CD8-positive, alpha-beta memory T cell (primary cell): ENCODE measurements at regions not wholly inside any gene's neighbourhood (a gene's known extent, or its start where the extent isn't known, plus 50 kb on each side); places are given as distances from the start of the nearest gene placed in this dataset.

ENCODE experiments used
- CTCF ChIA-PET: fragments of 350-600 bp; sonication (Branson Sonifier 250); formaldehyde crosslinking; loops from one replicate; lab custom pipeline; 2021; ENCODE audit warnings: antibody characterized with exemption; lab: Charles Lee
- POLR2A ChIA-PET: fragments of 350-600 bp; sonication (Branson Sonifier 250); formaldehyde crosslinking; loops from one replicate; lab custom pipeline; 2021; ENCODE audit warnings: antibody characterized with exemption; lab: Charles Lee
- DNase-seq, 5 donors: peaks; one replicate each; pipeline versions ENCODE4 v3.0.0 to v3.0.0-alpha.2; 2020 to 2022; ENCODE audit warnings: mixed read lengths in 1 of 5
- H3K27ac ChIP-seq: one replicate; pipeline ENCODE4 v1.7.0; 2013; ENCODE audit warnings: low read depth, mild to moderate bottlenecking, low read length, moderate library complexity
- H3K27me3 ChIP-seq: 2 replicates; pipeline ENCODE4 v1.7.0; 2013; ENCODE audit warnings: low read length, mild to moderate bottlenecking; ENCODE audit not compliant: insufficient read depth, poor library complexity, severe bottlenecking
- H3K36me3 ChIP-seq: 2 replicates; pipeline ENCODE4 v1.7.0; 2013; ENCODE audit warnings: mild to moderate bottlenecking, low read length, moderate library complexity; ENCODE audit not compliant: insufficient read depth
- H3K4me1 ChIP-seq: 2 replicates; pipeline ENCODE4 v1.7.0; 2013; ENCODE audit warnings: mild to moderate bottlenecking, low read length, moderate library complexity; ENCODE audit not compliant: insufficient read depth
- H3K4me3 ChIP-seq: 2 replicates; pipeline ENCODE4 v1.7.0; 2013; ENCODE audit warnings: mild to moderate bottlenecking, low read length
- H3K9me3 ChIP-seq: 2 replicates; pipeline ENCODE4 v1.7.0; 2013; ENCODE audit warnings: mild to moderate bottlenecking, low read length
- H3K27ac Mint-ChIP-seq, 8 donors: one replicate each; pipeline ENCODE4 v1.8.0; 2020 to 2021; ENCODE audit warnings: mixed read lengths in 8 of 8, mild to moderate bottlenecking in 6 of 8, inconsistent platforms in 3 of 8, moderate library complexity in 3 of 8
- H3K27me3 Mint-ChIP-seq, 2 donors: one replicate each; pipeline ENCODE4 v1.8.0; 2020 to 2021; ENCODE audit warnings: mixed read lengths in 2 of 2, mild to moderate bottlenecking in 1 of 2, moderate library complexity in 1 of 2
- H3K36me3 Mint-ChIP-seq, 3 donors: one replicate each; pipeline ENCODE4 v1.8.0; 2020 to 2021; ENCODE audit warnings: mixed read lengths in 3 of 3, inconsistent platforms in 1 of 3, mild to moderate bottlenecking in 1 of 3
- H3K4me1 Mint-ChIP-seq, 3 donors: one replicate each; pipeline ENCODE4 v1.8.0; 2020 to 2021; ENCODE audit warnings: mixed read lengths in 3 of 3, inconsistent platforms in 1 of 3, mild to moderate bottlenecking in 1 of 3
- H3K4me3 Mint-ChIP-seq, 7 donors: one replicate each; pipeline ENCODE4 v1.8.0; 2020 to 2021; ENCODE audit warnings: mixed read lengths in 7 of 7, mild to moderate bottlenecking in 6 of 7, moderate library complexity in 4 of 7, inconsistent platforms in 2 of 7
- H3K9me3 Mint-ChIP-seq, 5 donors: one replicate each; pipeline ENCODE4 v1.8.0; 2020 to 2022; ENCODE audit warnings: mixed read lengths in 5 of 5, mild to moderate bottlenecking in 3 of 5, moderate library complexity in 2 of 5, inconsistent platforms in 1 of 5

GRCh38 chrX:140355922-140356321 lies 148.9 kb downstream of the SOX3 start:
- ChIA-PET CTCF (no interaction called here), POLR2A (no interaction called here)
- H3K27ac Mint-ChIP-seq: no peak overlapping the region
- H3K4me3 Mint-ChIP-seq: no peak overlapping the region
- Histone ChIP-seq H3K9me3 (no peaks in the 10 kb centered on the region), H3K36me3 (no peaks in the 10 kb centered on the region), H3K4me1 (no peaks in the 10 kb centered on the region), H3K4me3 (no peak overlapping the region), H3K27ac (no peak overlapping the region), H3K27me3 (no peaks in the 10 kb centered on the region)
- H3K9me3 Mint-ChIP-seq: no peaks in the 10 kb centered on the region
- no peak for DNase-seq
- H3K4me1 Mint-ChIP-seq: no peaks in the 10 kb centered on the region
- H3K36me3 Mint-ChIP-seq: no peaks in the 10 kb centered on the region
- peaks cover 0 to 6% of the 10 kb centered on the region in 2 donors for H3K27me3 Mint-ChIP-seq

DNA sequence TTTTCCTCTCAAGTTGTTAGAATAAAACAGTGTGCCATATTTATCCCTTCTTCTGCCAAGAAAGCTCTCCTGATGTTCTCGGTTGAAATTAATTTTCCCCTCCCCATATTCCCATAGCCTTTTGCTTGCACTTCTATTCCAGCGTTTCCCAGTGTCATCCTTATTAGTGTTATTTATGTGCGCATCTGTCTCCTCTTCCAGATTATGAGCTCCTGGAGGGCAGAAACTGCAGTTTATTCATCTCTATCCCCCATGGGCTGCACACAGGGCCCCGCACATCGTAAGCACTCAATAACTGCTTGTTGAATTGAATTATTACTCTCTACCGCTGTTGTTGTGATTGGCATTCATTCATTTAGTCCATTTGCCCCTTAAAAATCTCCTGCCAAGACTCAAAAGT lies 149.4 kb downstream of the SOX3 start:
- Histone ChIP-seq H3K27ac (no peak overlapping the region), H3K36me3 (no peaks in the 10 kb centered on the region), H3K27me3 (no peaks in the 10 kb centered on the region), H3K4me3 (no peak overlapping the region), H3K4me1 (no peaks in the 10 kb centered on the region), H3K9me3 (no peaks in the 10 kb centered on the region)
- ChIA-PET CTCF (no interaction called here), POLR2A (no interaction called here)
- Mint-ChIP-seq H3K27ac (no peak overlapping the region), H3K36me3 (no peaks in the 10 kb centered on the region), H3K9me3 (no peaks in the 10 kb centered on the region), H3K27me3 (peaks cover 0 to 6% of the 10 kb centered on the region in 2 donors), H3K4me3 (no peak overlapping the region), H3K4me1 (no peaks in the 10 kb centered on the region)
- DNase-seq: no peak

DNA sequence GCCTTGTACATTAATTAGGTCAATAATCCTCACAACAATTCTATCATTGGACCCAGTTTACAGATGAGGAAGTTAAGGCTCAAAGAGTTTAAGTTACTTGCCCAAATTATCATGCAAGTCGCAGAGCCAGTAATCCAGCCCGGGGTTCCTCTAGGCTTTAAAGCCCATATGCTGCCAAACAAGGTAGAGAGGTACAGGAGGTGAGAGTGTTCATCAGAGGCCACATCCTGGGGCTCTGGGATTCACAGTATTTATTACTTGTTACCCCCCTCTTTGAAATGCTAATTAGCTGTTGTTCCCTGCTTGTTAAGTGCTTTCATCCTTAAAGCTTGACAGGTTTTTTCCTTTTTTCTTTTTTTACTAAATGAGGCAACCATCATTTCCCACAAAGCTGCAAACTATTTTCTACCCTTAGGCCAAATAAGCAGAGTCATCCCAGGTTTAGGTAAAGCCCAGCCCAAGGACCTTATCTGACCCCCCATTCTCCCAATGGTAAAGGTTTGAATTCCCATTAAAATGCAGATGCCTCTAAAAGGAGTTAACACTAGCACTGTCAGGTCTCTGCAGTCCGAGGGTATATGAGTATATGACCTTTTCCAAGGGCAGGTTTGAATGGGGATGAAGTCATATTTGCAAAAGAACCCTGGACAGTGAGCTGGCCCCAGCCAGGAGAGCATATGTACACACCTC lies 150.3 kb downstream of the SOX3 start:
- CTCF ChIA-PET: no interaction called here

DNA sequence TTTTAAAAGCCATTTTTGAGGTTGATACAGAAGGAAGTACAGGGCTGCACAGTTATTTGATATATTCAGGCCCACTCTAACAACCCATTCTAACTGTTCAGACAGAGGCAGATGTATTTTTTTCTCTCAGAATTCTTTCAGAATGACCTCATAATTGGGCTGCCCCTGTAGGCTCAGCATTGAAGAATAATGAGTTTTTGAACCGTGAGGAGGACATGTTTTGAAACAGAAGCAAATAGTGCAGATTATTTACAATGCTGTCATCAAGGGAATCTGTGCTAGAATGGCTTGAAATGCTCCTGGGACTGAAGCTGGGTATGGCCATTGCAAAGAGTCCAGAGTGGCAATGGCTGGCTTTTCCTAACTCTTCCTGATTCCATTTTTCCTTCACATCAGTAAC lies 158.1 kb downstream of the SOX3 start:
- Mint-ChIP-seq H3K4me3 (no peak overlapping the region), H3K27me3 (no peaks in the 10 kb centered on the region), H3K36me3 (no peaks in the 10 kb centered on the region), H3K27ac (no peak overlapping the region), H3K4me1 (no peaks in the 10 kb centered on the region), H3K9me3 (peaks cover 0 to 10% (median 0%) of the 10 kb centered on the region in 5 donors)
- H3K27ac ChIP-seq: no peak overlapping the region
- H3K9me3 ChIP-seq: no peaks in the 10 kb centered on the region
- CTCF ChIA-PET: no interaction called here
- no peaks in the 10 kb centered on the region for H3K4me1 ChIP-seq
- no peaks in the 10 kb centered on the region for H3K27me3 ChIP-seq
- H3K4me3 ChIP-seq: no peak overlapping the region
- no peak for DNase-seq
- POLR2A ChIA-PET: no interaction called here
- no peaks in the 10 kb centered on the region for H3K36me3 ChIP-seq

More for the DNA sequence above, 150.3 kb downstream of the SOX3 start:
- H3K27me3 ChIP-seq: no peaks in the 10 kb centered on the region
- H3K4me1 Mint-ChIP-seq: no peaks in the 10 kb centered on the region
- H3K9me3 Mint-ChIP-seq: peaks cover 0 to 3% (median 0%) of the 10 kb centered on the region in 5 donors
- peak overlapping the region in 1 of 8 donors; percentile 45 for H3K27ac Mint-ChIP-seq
- POLR2A ChIA-PET: no interaction called here
- no peak for DNase-seq
- H3K27me3 Mint-ChIP-seq: peaks cover 0 to 6% of the 10 kb centered on the region in 2 donors
- no peak overlapping the region for H3K4me3 Mint-ChIP-seq
- no peak overlapping the region for H3K4me3 ChIP-seq
- H3K9me3 ChIP-seq: no peaks in the 10 kb centered on the region
- H3K27ac ChIP-seq: no peak overlapping the region
- H3K4me1 ChIP-seq: no peaks in the 10 kb centered on the region
- no peaks in the 10 kb centered on the region for H3K36me3 ChIP-seq
- H3K36me3 Mint-ChIP-seq: no peaks in the 10 kb centered on the region

DNA sequence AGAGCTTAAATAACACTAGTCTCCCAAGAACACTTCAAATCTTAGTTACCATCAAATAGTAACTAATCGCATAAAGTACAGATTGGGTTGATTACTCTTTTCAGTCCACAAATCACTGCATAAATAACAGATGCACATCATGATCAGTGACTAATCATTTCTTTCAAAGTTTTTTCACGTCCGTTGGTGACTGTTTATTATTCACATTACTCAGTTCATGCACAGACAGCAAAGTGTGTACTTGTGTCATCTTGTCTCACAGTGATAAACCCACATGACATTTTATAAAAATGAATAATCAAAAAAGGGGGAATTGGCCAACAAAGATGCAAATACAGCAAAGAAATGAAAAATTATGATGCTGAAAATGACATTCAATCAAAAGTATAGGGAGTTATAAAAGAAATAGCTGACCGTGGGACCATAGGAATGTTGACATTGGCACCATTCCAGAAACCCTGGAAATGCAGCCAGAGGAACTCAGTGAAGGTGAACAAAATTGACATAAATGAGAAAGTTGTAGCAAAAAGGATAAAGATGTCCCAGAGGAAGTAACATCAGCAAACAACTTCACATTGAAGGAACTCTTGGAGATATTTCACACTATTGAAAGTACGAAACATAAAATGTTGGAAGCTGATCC lies 161.5 kb downstream of the SOX3 start:
- peaks cover 0 to 3% of the 10 kb centered on the region in 2 donors for H3K27me3 Mint-ChIP-seq
- CTCF ChIA-PET: no interaction called here
- no peak overlapping the region for H3K4me3 Mint-ChIP-seq

GRCh38 chrX:140342410-140342809 lies 162.5 kb downstream of the SOX3 start:
- Mint-ChIP-seq H3K27ac (no peak overlapping the region), H3K9me3 (no peaks in the 10 kb centered on the region), H3K27me3 (peaks cover 0 to 3% of the 10 kb centered on the region in 2 donors), H3K4me1 (no peaks in the 10 kb centered on the region), H3K36me3 (no peaks in the 10 kb centered on the region), H3K4me3 (no peak overlapping the region)
- ChIA-PET POLR2A (no interaction called here), CTCF (no interaction called here)
- Histone ChIP-seq H3K4me1 (no peaks in the 10 kb centered on the region), H3K27ac (no peak overlapping the region), H3K4me3 (no peak overlapping the region), H3K9me3 (no peaks in the 10 kb centered on the region), H3K27me3 (no peaks in the 10 kb centered on the region), H3K36me3 (no peaks in the 10 kb centered on the region)
- no peak for DNase-seq

More for the DNA sequence above, 161.5 kb downstream of the SOX3 start:
- POLR2A ChIA-PET: no interaction called here
- no peaks in the 10 kb centered on the region for H3K4me1 ChIP-seq
- H3K27ac ChIP-seq: no peak overlapping the region
- no peak overlapping the region for H3K4me3 ChIP-seq
- H3K27ac Mint-ChIP-seq: no peak overlapping the region
- no peaks in the 10 kb centered on the region for H3K36me3 Mint-ChIP-seq
- peaks cover 0 to 9% (median 0%) of the 10 kb centered on the region in 5 donors for H3K9me3 Mint-ChIP-seq
- no peak for DNase-seq
- no peaks in the 10 kb centered on the region for H3K36me3 ChIP-seq
- no peaks in the 10 kb centered on the region for H3K27me3 ChIP-seq
- no peaks in the 10 kb centered on the region for H3K9me3 ChIP-seq
- H3K4me1 Mint-ChIP-seq: no peaks in the 10 kb centered on the region

DNA sequence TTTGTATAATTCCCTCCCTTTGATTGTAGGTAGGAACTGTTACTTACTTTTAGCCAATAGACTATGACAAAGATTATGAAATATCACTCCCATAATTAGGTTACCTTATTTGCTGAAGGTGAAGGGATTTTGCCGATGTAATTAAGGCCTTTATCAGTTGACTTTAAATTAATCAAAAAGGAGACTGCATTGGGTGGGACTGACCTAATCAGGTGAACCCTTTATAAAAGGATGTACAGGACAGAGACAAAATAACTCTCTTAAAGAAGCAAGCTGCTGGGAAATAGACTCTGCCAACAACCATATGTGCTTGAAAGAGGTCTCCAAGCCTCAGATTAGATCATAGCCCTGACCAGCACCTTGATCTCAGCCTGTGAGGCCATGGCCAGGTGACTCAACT lies 167.6 kb downstream of the SOX3 start:
- H3K4me3 Mint-ChIP-seq: no peak overlapping the region
- H3K9me3 Mint-ChIP-seq: peaks cover 0 to 9% (median 0%) of the 10 kb centered on the region in 5 donors
- Histone ChIP-seq H3K27ac (no peak overlapping the region), H3K27me3 (no peaks in the 10 kb centered on the region), H3K9me3 (no peaks in the 10 kb centered on the region), H3K4me1 (no peaks in the 10 kb centered on the region), H3K4me3 (no peak overlapping the region), H3K36me3 (no peaks in the 10 kb centered on the region)
- CTCF ChIA-PET: no interaction called here
- H3K27ac Mint-ChIP-seq: no peak overlapping the region
- peaks cover 0 to 3% of the 10 kb centered on the region in 2 donors for H3K27me3 Mint-ChIP-seq
- no peaks in the 10 kb centered on the region for H3K36me3 Mint-ChIP-seq
- no peaks in the 10 kb centered on the region for H3K4me1 Mint-ChIP-seq
- DNase-seq: no peak
- POLR2A ChIA-PET: no interaction called here

DNA sequence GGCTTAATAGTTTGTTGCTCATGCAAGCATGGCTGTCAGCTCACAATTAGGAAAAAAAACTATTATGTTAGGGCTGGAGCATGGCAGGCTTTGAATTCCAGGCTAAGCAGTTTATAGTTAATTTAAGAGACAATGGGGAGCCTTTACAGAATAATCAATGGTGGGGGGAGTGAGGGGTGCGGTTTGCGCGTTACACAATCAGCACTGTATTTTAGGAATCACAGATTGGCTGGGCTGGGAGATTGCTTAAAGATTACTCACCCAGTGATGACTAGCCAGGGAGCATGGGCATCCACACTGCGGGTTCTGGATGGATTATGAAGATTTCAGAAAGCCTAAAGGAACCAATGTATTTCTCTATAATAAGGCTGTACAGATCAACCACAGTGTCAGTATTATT lies 186.6 kb downstream of the SOX3 start:
- Mint-ChIP-seq H3K36me3 (no peaks in the 10 kb centered on the region), H3K9me3 (peaks cover 0 to 3% (median 0%) of the 10 kb centered on the region in 5 donors), H3K27ac (no peak overlapping the region), H3K27me3 (peaks cover 0 to 1% of the 10 kb centered on the region in 2 donors), H3K4me3 (no peak overlapping the region), H3K4me1 (no peaks in the 10 kb centered on the region)
- no peak overlapping the region for H3K4me3 ChIP-seq
- no peaks in the 10 kb centered on the region for H3K36me3 ChIP-seq
- no peaks in the 10 kb centered on the region for H3K4me1 ChIP-seq
- ChIA-PET CTCF (no interaction called here), POLR2A (no interaction called here)
- no peak overlapping the region for H3K27ac ChIP-seq
- no peak for DNase-seq
- no peaks in the 10 kb centered on the region for H3K9me3 ChIP-seq
- H3K27me3 ChIP-seq: no peaks in the 10 kb centered on the region
